ENCODE measurements at regions not wholly inside any gene's neighbourhood (a gene's known extent, or its start where the extent isn't known, plus 50 kb on each side); places are given as distances from the start of the nearest gene placed in this dataset.

GRCh38 chr4:145345401-145345800 is 136.3 kb upstream of the SMAD1 start:
- DNase-seq = no peak

GRCh38 chr4:145341381-145341780 is 140.3 kb upstream of the SMAD1 start:
- DNase-seq = no peak

DNA sequence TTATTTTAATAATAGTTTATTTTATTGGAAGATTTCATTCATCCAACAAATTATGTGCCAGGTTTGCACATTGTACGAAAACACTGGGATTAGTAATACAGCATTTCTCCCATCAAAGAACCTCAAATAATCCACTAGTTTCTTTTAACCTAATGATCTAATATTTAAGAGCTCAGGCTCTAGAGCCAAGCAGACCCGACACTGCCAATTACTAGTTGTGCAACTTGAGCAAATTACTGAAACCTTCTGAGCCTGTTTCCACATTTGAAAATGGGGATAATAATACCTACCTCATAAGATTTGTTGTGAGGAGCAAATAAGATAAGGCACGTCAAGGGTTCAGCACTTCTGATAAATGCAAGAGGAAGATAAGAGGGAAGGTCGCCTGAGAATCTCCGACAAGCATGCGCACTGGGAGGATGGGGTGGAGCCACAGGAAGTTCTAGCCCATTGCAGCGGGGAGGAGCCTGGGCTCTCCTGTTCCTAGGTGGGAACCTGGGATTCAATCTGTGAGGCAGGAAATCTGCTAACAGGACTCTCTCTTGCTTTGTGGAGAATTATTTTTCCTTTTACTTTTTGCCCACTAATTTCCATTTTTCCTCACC is 141.5 kb upstream of the SMAD1 start:
- DNase-seq = no peak

DNA sequence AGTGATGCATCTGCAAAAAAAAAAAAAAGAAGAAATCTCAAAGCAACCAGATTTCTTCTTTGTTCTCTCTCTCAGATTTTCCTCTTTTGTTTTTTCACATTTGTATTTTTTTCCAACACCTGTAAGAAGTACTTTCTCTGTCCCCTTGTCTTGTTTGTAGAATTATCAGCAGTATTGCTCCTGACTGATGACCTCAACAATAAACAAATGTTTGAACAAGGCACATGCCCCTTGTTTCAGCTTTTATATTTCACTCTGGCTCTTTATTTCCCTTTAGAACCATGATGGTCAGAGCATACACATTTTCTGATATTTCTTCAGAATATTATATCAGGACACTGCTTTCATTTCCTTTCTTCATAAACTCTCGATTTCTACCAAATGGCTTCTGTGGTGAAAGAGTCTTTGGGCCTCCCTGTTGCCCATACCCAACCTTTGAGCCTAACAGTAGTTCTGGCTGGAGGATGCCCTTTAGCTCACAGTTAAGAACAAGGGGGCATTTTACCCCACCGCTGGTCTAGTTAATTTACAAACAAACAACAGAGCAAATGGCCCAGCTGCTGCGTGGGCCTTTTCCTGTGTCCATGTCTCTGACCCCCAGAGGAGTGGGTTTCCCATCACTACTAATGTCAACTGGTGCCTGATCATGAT is 142.5 kb upstream of the SMAD1 start:
- no peak for DNase-seq

GRCh38 chr4:145338568-145338967 is 143.1 kb upstream of the SMAD1 start:
- DNase-seq = no peak

- no peak for DNase-seq
Measured at GRCh38 chr4:145337391-145337790, 144.3 kb upstream of the SMAD1 start.

DNA sequence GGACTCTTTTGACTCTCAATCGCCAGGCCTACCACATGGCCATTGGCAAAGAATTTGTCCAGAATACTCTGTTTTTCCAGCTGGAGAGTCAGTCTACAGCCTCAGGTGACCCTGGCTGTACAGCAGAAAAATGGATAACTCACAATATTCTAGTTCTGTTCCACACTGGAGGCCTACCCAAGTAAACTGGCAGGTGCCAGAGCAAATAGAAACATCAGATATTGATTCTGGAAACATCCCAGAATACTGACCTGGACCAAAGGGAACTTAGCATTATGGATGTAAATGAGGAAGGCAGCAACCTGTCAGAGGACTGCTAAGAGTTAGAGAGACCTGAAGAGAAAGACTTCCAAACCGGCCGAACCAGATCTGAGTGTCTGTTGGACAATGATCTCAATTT is 147.9 kb upstream of the SMAD1 start:
- no peak for DNase-seq

DNA sequence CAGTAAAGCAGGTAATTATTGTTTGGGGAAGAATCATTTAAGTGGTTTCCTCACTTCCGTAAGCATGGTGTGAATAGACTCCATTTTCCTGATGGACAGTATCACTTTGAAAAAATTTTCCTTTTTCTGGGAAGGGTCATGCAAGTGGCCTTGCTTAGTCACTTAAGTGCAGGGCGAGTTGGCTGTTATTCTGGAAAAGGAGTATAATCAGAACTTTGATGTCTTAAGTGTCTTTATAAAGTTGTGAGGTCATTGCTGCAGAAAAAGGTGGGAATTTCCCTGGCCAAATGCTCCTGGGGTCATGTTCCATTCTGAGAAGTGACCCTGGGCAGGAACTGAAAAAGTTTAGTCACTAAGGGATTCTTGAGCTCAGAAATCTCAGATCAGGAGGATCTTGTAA is 146.1 kb upstream of the OTUD4 start:
- no peak for DNase-seq

DNA sequence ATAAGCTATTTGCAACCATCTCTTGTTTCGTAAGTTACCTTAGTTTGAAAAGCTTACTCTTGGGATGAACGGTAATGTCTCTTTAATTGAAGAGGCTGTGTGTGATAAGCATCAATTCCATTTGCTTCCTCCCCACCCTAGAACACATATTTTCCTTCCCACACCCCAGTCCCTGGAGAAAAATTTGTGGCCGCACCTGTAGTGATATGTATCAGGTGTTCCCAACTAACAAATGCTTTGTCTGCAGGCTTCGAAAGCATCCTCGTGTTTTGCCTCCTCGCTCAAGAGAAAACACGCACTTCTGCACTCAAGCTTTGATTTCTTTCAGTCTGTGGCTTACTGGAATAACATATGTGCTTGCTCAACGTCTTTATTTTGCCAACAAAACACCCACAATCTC is 143.8 kb upstream of the OTUD4 start:
- DNase-seq = no peak

DNA sequence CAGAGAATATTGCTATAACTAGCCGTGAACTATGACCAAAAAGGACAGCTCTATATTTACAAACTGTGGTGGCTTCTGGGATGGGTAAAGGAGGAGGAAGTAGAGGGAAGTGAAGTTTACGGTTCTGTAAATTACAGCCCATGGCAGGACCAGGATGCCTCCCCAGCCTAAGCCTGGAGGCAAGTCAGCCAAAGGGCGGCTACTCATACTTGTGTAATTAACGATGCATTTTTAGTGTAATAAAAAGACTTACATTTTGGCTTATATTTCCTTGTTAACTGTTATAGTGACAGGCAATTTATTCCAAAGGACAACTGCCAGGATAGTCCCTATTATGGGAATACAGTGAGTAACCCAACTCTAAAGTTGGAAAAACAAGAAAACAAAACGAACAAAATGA is 139.9 kb upstream of the OTUD4 start:
- DNase-seq = no peak

DNA sequence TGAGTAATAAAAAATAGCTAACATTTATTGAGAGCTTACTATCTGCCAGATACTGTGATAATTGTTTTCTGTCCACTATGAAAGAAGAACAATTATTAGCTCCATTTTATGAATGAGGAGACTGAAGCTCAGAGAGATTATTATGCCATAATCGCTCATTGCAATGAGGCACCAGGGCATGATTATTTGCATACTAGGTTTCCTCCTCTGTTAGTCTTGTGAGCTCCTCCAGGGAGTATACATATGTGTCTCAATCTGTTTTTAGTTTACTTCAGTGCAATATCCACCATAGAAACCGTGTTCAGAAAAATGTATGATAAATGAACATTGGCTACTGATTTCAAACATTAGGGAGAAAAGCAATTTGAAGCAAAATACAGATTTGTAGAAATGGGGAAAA is 139.4 kb upstream of the OTUD4 start:
- DNase-seq = no peak

DNA sequence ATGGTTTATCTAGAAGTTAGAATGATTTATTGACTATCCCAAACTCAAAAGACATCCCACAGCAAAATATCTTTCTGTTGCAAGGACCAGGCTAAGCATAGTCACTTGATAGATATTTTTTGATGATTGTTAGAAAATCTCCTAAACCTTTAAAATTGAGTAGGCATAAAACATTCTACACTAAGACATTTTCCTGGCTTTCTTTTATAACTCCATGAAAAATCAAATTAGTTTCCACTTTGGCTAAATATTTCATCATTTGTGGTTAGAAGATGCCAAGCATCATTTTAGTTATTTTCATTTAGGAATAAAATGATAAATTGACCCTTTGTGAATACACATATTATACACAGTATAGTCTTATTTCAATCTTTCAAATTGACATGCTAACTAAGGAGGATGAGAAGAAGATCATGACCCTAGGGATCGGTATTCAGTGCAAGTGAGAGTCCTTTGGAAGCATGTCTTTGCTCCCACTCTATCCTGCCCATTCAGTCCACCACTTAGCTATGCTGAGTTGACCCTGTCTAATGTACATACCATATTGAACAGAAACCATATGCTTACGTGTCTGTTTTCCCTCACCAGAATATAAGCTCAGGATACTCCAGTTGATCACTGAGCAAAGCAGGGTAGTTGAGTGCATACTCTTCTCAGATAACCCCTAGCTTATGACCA is 136.6 kb upstream of the OTUD4 start:
- DNase-seq = no peak

DNA sequence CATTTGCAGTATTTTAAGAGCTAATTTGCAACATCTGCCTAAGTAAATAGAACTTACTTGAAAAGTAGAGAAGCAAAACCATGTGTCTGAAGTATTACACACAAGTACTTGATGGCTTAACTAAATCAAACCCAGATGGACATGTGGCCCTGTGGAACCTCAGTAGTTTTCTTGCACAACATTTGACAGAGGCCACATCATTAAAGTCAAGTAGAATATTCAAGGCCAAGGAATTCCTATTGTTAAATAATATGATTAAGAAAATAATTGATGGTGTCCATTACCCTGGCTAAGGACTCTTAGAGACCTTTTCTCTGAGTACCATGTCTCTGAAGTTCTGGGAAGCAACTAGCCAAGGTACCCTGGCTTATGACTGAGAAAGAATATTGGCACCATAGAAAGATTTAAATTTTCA is 135.4 kb upstream of the OTUD4 start:
- DNase-seq = no peak

DNA sequence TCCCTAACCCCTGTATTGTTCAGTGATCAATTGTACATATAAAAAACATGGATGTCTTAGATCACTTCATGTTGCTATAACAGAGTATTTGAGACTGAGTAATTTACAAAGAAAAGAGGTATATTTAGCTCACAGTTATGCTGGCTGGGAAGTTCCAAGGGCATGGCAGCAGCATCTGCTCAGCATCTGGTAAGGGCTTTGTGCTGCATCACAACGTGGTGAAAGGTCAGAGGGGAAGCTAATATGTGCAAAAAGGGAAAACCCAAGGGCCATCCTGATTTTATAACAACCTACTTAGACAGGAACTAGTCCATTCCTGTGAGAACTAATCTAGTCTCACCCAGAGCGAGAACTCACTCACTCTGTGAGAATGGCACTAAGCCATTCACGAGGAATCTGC is 128.2 kb upstream of the OTUD4 start:
- DNase-seq = no peak

- DNase-seq = no peak
Measured at GRCh38 chr4:145307763-145308430, 127.5 kb upstream of the OTUD4 start.

DNA sequence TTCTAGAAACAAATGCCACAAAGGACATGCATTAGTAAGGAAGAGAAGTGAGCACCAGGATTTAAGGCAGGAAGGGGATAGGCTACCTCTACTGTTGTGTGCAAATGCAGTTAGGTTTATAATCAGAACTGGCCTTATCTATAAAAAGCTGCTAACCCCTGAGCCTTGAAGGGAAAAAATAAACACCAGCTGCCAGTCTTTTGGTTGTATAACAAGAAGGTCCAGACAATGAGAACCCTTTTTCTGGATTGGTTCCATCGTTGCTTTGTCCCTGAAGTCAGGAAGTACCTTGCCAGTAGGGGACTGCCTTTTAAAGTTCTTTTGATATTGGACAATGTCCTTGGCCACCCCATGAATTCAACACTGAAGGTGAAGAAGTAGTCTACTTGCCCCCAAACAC is 126.7 kb upstream of the OTUD4 start:
- DNase-seq = no peak

GRCh38 chr4:145302725-145303124 is 122.3 kb upstream of the OTUD4 start:
- no peak for DNase-seq

GRCh38 chr4:145301386-145302080 is 121.1 kb upstream of the OTUD4 start:
- no peak for DNase-seq

- DNase-seq = no peak
Measured at GRCh38 chr4:145299380-145300076, 119.1 kb upstream of the OTUD4 start.

- no peak for DNase-seq
Measured at GRCh38 chr4:145298885-145299284, 118.5 kb upstream of the OTUD4 start.

- DNase-seq = no peak
Measured at GRCh38 chr4:145297556-145297955, 117.2 kb upstream of the OTUD4 start.

GRCh38 chr4:145295547-145295946 is 115.2 kb upstream of the OTUD4 start:
- no peak for DNase-seq

DNA sequence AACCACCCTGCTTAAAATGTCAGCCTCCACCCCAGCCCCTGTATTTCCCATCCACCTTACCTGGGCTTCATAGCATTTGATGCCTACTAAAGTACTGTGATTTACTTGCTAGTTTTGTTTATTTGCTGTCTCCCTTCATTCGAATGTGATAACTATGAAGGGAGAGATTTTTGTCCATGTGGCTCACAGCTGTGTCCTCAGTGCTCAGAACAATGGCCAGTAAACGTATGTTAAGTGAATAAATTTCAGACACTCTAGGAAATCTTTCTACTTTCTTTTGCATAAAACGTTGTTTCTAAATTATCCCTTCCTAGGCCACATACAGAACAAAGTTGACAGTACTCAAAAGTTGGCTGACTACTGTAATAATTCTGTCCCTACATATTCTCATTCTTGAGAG is 114.7 kb upstream of the OTUD4 start:
- no peak for DNase-seq

All from DMS 273 treated with DMSO at 0.1 percent for 48 hours (cell line).